ENCODE measurements at regions not wholly inside any gene's neighbourhood (a gene's known extent, or its start where the extent isn't known, plus 50 kb on each side); places are given as distances from the start of the nearest gene placed in this dataset.
"Not testable (repeated sequence)": the region's sequence is repeated elsewhere in the genome, so short reads cannot be mapped to it uniquely, and the experiment has no call there.

GRCh38 chr16:31727553-31727952, 146.1 kb upstream of the ZNF267 start:
- DNase-seq (ENCODE audit: low read depth in 1 of 2, low spot score in 1 of 2) = no peak

- no peak for DNase-seq (ENCODE audit: low read depth in 1 of 2, low spot score in 1 of 2)
Observed at GRCh38 chr16:31734265-31734664, 139.3 kb upstream of the ZNF267 start.

DNA sequence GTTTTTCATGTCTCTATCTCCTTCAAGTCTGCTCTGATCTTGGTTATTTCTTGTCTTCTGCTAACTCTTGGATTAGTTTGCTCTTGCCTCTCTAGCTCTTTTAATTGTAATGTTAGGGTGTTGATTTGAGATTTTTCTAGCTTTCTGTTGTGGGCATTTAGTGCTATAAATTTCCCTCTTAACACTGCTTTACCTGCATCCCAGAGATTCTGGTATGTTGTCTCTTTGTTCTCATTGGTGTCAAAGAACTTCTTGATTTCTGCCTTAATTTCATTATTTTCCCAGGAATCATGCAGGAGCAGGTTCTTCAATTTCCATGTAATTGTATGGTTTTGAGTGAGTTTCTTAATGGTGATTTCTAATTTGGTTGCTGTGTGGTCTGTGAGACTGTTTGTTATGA, 128.5 kb upstream of the ZNF267 start:
- not testable (repeated sequence) for DNase-seq (ENCODE audit: low read depth in 1 of 2, low spot score in 1 of 2)

DNA sequence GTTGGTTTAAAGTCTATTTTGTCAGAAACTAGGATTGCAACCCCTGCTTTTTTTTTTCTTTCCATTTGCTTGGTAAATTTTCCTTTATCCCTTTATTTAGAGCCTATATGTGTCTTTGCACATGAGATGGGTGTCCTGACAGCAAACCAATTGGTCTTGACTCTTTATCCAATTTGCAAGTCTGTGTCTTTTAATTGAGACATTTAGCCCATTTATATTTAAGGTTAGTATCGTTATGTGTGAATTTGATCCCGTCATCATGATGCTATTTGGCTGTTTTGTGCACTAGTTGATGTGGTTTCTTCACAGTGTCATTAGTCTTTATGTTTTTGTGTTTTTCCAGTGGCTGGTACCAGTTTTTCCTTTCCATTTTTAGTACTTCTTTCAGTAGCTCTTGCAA, 127.7 kb upstream of the ZNF267 start:
- DNase-seq (ENCODE audit: low read depth in 1 of 2, low spot score in 1 of 2) = no peak

GRCh38 chr16:31754998-31755615, 118.5 kb upstream of the ZNF267 start:
- DNase-seq (ENCODE audit: low read depth in 1 of 2, low spot score in 1 of 2) = no peak

DNA sequence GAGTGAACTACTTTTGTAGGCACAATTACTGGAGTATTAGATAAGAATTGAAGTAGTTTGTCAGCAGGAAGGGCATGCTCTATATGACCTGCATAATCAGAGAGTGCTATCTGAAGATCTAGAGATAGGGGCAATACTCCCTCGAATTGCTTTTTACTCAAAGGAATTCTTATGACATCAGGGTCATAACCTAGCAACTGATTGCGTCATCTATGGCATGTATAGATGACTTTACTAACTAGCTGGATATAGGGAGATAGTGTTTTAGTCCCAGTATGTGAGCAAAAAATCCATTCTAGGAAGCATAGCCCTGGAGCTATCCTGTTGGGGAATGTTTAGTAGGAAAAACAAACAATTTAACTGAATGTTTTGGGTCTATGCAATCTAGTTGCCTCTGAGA, 109.5 kb upstream of the ZNF267 start:
- DNase-seq (ENCODE audit: low read depth in 1 of 2, low spot score in 1 of 2) = no peak

GRCh38 chr16:31767267-31767666, 106.3 kb upstream of the ZNF267 start:
- no peak for DNase-seq (ENCODE audit: low read depth in 1 of 2, low spot score in 1 of 2)

- no peak for DNase-seq (ENCODE audit: low read depth in 1 of 2, low spot score in 1 of 2)
Observed at GRCh38 chr16:31780342-31780741, 93.3 kb upstream of the ZNF267 start.

- no peak for DNase-seq (ENCODE audit: low read depth in 1 of 2, low spot score in 1 of 2)
Observed at GRCh38 chr16:31785126-31785525, 88.5 kb upstream of the ZNF267 start.

DNA sequence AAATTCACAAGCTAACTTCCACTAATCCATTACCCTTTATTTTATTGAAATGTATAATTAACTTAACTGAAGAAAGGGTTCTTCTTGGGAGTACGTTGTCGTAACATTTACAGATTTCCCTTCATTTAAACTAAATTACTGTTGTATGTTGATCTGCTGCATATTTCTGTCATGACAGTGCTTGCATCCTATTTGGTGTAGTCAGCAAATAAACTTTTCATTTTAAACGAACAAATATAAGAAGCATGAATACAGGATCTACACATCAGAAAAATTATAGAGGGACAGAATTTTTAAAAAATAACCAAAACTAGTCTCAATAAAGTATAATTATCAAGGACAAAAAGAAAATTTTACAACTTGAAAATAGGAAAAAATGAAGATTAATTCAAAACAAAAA, 66.5 kb upstream of the ZNF267 start:
- DNase-seq (ENCODE audit: low read depth in 1 of 2, low spot score in 1 of 2) = no peak

DNA sequence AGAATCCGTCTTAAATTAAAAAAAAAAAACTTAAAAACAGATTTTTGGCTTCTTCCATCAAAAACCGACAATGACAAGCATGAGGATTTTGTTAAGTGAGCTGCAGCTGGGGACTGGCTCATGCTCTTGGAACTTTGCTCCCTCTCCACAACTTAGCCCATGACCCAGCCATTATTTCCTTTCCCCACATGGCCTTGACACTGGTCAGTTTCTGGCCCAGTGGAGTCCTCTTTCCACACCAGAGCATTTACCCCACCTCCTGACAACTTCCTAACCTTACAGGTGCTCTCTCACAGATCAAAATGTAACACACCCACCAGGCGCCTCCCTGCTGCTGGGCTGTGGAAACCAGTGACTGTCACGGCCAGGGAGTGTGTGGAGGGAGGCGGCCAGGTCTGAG, 62.7 kb upstream of the ZNF267 start:
- no peak for DNase-seq (ENCODE audit: low read depth in 1 of 2, low spot score in 1 of 2)

- DNase-seq (ENCODE audit: low read depth in 1 of 2, low spot score in 1 of 2) = not testable (repeated sequence)
Observed at GRCh38 chr16:31816141-31816540, 57.5 kb upstream of the ZNF267 start.

- DNase-seq (ENCODE audit: low read depth in 1 of 2, low spot score in 1 of 2) = no peak
Observed at GRCh38 chr16:31819386-31819785, 54.2 kb upstream of the ZNF267 start.

GRCh38 chr16:31819948-31820347, 53.7 kb upstream of the ZNF267 start:
- no peak for DNase-seq (ENCODE audit: low read depth in 1 of 2, low spot score in 1 of 2)

Measured in activated CD4-positive, alpha-beta T cell treated with anti-CD3 and anti-CD28 coated beads, Interleukin-2, amount 50 U/mL, for 24 hours (primary cell).